A673 (cell line): ENCODE measurements at regions not wholly inside any gene's neighbourhood (a gene's known extent, or its start where the extent isn't known, plus 50 kb on each side); places are given as distances from the start of the nearest gene placed in this dataset.

Experiments used
- EZH2 ChIP-seq: fragments of 200-600 bp; sonication (generic); IDR thresholded peaks from 2 replicates; pipeline ENCODE4 v1.6.1; 2017; ENCODE audit warnings: borderline replicate concordance, low read depth, mild to moderate bottlenecking, mixed read lengths, antibody characterized with exemption, low read length; ENCODE audit not compliant: poor library complexity, severe bottlenecking
- TF ChIP-seq, protein P1 (sequence below): fragments of 300-800, 200-600 bp; sonication (generic); conservative IDR thresholded peaks from 2 replicates; pipeline ENCODE4 v1.5.1; 2017; ENCODE audit warnings: low read depth, mild to moderate bottlenecking, antibody characterized with exemption, low read length, moderate library complexity, mixed read lengths

DNA sequence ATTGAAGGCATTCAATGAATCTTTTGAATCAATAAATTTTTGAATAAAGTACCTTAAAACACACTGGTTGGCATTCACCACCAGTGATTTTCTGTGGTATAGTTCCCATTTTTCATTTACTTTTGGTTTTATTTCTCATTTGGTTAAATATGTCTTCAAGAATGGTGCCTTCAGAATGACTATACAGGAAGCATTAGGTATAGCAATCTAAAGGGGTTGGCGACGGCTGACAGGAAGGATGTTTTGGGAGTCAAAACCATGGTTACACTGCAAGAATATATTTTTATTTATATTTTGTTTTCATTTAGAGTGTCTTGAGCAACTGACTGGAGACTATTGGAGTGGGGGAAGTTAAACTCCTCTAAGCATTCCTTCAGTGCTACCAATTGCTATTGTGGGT lies 235.7 kb downstream of the HTR1A start:
- TF ChIP-seq, protein P1, sequence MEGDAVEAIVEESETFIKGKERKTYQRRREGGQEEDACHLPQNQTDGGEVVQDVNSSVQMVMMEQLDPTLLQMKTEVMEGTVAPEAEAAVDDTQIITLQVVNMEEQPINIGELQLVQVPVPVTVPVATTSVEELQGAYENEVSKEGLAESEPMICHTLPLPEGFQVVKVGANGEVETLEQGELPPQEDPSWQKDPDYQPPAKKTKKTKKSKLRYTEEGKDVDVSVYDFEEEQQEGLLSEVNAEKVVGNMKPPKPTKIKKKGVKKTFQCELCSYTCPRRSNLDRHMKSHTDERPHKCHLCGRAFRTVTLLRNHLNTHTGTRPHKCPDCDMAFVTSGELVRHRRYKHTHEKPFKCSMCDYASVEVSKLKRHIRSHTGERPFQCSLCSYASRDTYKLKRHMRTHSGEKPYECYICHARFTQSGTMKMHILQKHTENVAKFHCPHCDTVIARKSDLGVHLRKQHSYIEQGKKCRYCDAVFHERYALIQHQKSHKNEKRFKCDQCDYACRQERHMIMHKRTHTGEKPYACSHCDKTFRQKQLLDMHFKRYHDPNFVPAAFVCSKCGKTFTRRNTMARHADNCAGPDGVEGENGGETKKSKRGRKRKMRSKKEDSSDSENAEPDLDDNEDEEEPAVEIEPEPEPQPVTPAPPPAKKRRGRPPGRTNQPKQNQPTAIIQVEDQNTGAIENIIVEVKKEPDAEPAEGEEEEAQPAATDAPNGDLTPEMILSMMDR = no peak
- no peak for TF ChIP-seq EZH2
